ENCODE measurements at regions not wholly inside any gene's neighbourhood (a gene's known extent, or its start where the extent isn't known, plus 50 kb on each side); places are given as distances from the start of the nearest gene placed in this dataset.

DNA sequence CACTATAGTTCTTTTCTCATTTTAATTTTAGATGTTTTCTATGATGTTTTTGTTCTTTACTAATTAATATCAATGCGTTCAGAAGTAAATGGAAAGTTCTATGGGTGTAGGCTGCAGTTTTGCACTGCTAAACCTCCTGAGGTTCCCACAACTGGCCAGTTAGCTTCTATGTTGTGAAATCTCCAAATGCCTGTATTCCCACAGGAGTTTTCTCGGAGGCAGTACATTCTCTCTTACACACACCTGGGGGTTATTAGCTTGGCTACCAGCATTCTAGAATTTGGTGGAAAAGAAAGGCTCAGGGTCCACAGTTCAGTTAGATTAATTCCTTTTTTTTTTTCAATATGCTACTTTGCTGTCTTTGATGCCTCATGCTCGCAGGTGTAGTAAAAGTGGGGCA is 216.9 kb upstream of the NRIP1 start:
- TF ChIP-seq, protein P1, sequence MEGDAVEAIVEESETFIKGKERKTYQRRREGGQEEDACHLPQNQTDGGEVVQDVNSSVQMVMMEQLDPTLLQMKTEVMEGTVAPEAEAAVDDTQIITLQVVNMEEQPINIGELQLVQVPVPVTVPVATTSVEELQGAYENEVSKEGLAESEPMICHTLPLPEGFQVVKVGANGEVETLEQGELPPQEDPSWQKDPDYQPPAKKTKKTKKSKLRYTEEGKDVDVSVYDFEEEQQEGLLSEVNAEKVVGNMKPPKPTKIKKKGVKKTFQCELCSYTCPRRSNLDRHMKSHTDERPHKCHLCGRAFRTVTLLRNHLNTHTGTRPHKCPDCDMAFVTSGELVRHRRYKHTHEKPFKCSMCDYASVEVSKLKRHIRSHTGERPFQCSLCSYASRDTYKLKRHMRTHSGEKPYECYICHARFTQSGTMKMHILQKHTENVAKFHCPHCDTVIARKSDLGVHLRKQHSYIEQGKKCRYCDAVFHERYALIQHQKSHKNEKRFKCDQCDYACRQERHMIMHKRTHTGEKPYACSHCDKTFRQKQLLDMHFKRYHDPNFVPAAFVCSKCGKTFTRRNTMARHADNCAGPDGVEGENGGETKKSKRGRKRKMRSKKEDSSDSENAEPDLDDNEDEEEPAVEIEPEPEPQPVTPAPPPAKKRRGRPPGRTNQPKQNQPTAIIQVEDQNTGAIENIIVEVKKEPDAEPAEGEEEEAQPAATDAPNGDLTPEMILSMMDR (IDR thresholded peaks at IDR 0.05; ENCODE audit: extremely low read depth, missing control alignments) = no peak
- no peak for DNase-seq (ENCODE audit: low spot score)

DNA sequence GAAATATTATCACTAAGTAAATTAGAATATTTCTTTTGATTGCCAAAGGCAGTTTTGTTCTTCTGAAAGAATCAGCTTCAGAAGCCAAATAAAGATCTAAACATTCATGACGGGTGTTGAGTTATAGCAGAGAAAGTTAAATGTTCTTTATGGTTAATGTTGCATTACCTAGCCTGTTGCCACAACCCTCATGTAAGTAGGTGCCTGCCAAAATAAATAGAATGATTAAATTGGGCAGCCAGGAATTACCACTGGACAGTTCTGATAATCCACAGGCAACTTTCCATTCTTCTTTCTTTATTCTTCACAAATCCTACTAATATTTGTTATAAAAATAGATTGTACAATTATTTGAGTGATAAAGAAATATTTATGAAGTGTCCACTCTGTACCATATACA is 217.9 kb upstream of the NRIP1 start:
- no peak for DNase-seq (ENCODE audit: low spot score)
- TF ChIP-seq, protein P1 (IDR thresholded peaks at IDR 0.05; ENCODE audit: extremely low read depth, missing control alignments) = no peak

DNA sequence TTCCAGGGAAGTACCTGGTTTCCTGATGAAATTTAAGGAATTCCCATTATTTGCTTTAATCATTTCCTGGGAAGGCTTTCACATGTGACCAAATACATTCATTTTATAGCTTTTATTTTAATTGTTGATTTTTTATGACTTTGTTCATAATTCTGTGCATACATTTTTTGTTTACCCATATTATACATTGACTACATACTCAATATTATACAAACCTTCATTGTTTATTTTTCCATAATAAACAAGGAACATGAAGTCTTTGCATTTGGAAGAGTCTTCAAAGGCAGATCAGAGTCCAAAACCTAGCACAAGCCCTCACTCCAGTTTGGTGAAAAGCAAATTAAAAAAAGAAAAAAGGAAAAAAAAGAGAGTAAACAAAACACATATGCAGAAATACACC is 218.3 kb upstream of the NRIP1 start:
- no peak for DNase-seq (ENCODE audit: low spot score)
- TF ChIP-seq, protein P1 (IDR thresholded peaks at IDR 0.05; ENCODE audit: extremely low read depth, missing control alignments) = no peak

DNA sequence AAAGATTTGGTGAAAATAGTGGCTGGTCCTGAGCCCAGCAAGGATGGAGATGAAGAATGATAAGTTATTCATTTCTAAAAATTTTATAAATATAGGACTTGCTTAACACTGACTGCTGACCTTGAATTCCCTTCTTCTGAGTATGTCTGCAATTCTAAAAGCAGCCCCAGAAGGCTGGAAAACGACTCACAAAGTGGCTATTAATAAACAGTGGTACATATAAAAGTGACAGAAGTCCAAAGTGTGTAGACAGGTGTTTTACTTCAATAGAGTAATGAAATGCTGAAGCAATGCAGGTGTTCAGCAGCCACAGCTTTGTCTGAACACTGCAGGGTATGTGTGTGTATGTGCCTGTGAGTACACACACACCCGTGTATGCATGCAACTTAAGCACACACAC is 219.0 kb upstream of the NRIP1 start:
- DNase-seq (ENCODE audit: low spot score) = no peak
- TF ChIP-seq, protein P1 (IDR thresholded peaks at IDR 0.05; ENCODE audit: extremely low read depth, missing control alignments) = no peak

DNA sequence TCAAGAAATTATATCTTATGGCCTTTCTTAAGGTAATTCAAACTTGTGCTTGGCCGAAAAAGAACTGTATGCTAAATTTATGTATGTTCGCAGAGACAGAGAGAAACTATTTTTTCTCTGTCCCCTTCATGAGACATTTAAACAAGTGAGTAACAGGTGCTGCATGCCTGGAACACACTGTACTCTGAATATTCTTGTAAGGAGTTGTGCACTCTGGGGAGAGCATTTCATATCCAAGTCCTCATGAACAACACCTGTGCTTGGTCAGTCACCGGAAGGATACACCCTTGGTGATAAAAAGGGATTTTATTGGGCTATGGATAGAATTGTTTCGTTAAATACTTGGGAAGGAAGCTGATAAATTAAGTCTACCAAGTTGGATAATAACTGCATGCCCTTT is 220.8 kb upstream of the NRIP1 start:
- TF ChIP-seq, protein P1 (IDR thresholded peaks at IDR 0.05; ENCODE audit: extremely low read depth, missing control alignments) = no peak
- no peak for DNase-seq (ENCODE audit: low spot score)

DNA sequence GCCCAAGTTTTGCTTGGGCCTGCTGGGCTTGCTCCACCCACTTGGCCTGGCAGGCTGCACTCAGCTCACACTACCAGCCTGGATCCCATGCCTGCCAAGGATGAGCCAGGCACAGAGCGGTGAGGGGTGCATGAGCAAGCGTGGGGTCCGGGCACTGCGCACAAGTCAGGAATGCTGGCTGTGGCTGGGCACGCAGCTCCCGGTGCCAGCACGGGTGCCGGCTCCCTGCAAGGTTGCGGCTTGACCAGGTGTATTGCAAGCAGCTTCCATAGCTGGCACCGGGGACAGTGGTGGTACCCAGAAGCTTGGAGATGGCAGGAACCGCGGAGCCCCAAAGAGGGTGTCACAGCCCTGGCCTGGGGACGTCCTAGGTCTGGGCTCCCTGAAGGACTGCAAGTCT is 224.4 kb upstream of the NRIP1 start:
- TF ChIP-seq, protein P1 (IDR thresholded peaks at IDR 0.05; ENCODE audit: extremely low read depth, missing control alignments) = no peak
- DNase-seq (ENCODE audit: low spot score) = no peak

DNA sequence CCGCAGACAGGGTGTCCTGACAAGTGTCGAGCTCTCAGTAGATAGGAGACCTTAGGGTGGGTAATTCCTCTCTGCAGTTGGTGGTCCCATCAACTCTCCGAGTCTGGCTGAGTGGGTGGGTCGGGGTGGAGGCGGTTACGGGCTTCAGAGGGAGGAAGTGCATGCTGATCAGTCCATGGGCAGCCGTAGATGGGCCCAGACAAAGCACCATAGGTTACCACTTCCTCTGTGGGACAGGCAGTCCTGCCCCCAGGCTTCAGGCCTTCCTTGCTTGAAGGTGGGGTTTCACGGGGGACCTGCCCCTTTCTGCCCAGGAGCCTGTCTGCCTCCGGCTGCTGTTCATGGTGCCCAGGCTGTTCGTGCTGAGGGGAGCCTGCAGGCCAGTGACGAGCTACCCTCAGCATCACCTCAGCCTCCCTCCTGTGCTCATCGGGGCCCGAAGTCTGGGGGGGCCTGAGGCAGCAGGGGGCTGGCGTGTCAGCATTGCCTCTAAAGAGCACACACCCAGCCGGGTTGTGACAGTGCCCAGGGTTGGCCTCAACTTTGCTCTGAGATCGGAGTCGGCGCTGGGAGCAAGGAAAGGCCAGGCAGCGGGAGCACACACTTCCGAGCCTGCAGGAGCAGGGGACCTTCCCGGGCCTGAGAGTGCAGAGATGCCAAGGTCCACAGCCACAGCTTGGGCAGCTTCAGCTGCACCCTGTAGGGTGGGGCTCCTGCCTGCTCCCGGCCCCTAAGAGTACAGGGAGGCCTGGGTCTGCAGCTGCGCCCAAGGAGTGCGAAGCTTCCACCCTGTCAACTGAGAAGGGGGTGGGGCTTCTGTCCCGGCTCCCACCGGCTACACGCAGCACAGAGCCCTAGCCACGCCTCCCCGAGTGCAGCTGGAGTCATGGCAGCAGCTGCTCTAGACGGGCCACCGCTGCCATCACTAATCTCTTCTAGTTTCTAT is 225.4 kb upstream of the NRIP1 start:
- TF ChIP-seq, protein P1 (IDR thresholded peaks at IDR 0.05; ENCODE audit: extremely low read depth, missing control alignments) = no peak
- DNase-seq (ENCODE audit: low spot score) = no peak

All from GM20000 (cell line).